ENCODE measurements at regions not wholly inside any gene's neighbourhood (a gene's known extent, or its start where the extent isn't known, plus 50 kb on each side); places are given as distances from the start of the nearest gene placed in this dataset.

- intact Hi-C loops (cut with DNase I), result no loop called here
- ATAC-seq (ENCODE audit: poor library complexity), result no peak
- no peak for DNase-seq
Measured at GRCh38 chr2:43055086-43055912, 171.1 kb downstream of the ZFP36L2 start.

GRCh38 chr2:43054367-43054766 lies 172.0 kb downstream of the ZFP36L2 start:
- ATAC-seq (ENCODE audit: poor library complexity), result no peak
- DNase-seq, result no peak
- intact Hi-C loops (cut with DNase I), result no loop called here

- DNase-seq (no peak), ATAC-seq (ENCODE audit: poor library complexity) (no peak)
- intact Hi-C loops (cut with DNase I), result no loop called here
Measured at GRCh38 chr2:43052944-43053306, 173.5 kb downstream of the ZFP36L2 start.

GRCh38 chr2:43052204-43052943 lies 174.0 kb downstream of the ZFP36L2 start:
- DNase-seq, result no peak
- no peak for ATAC-seq (ENCODE audit: poor library complexity)
- intact Hi-C loops (cut with DNase I), result no loop called here

- ATAC-seq (ENCODE audit: poor library complexity) (no peak), DNase-seq (no peak)
- intact Hi-C loops (cut with DNase I), result no loop called here
Measured at GRCh38 chr2:43051338-43051737, 175.1 kb downstream of the ZFP36L2 start.

GRCh38 chr2:43050866-43051265 lies 175.5 kb downstream of the ZFP36L2 start:
- ATAC-seq (ENCODE audit: poor library complexity) (no peak), DNase-seq (no peak)
- intact Hi-C loops (cut with DNase I), result no loop called here

- intact Hi-C loops (cut with DNase I), result no loop called here
- ATAC-seq (ENCODE audit: poor library complexity) (no peak), DNase-seq (no peak)
Measured at GRCh38 chr2:43049836-43050801, 176.3 kb downstream of the ZFP36L2 start.

- no peak for DNase-seq
- no peak for ATAC-seq (ENCODE audit: poor library complexity)
- intact Hi-C loops (cut with DNase I), result no loop called here
Measured at GRCh38 chr2:43047187-43047780, 179.1 kb downstream of the ZFP36L2 start.

GRCh38 chr2:43045866-43046265 lies 180.5 kb downstream of the ZFP36L2 start:
- no peak for ATAC-seq (ENCODE audit: poor library complexity)
- intact Hi-C loops (cut with DNase I), result no loop called here
- DNase-seq, result no peak

- intact Hi-C loops (cut with DNase I), result no loop called here
- ATAC-seq (ENCODE audit: poor library complexity) (no peak), DNase-seq (no peak)
Measured at GRCh38 chr2:43044093-43044681, 182.2 kb downstream of the ZFP36L2 start.

GRCh38 chr2:43043553-43043870 lies 182.9 kb downstream of the ZFP36L2 start:
- no peak for DNase-seq
- intact Hi-C loops (cut with DNase I), result no loop called here
- no peak for ATAC-seq (ENCODE audit: poor library complexity)

- DNase-seq, result no peak
- ATAC-seq (ENCODE audit: poor library complexity), result no peak
- intact Hi-C loops (cut with DNase I), result no loop called here
Measured at GRCh38 chr2:43041661-43042360, 184.6 kb downstream of the ZFP36L2 start.

GRCh38 chr2:43041173-43041591 lies 185.2 kb downstream of the ZFP36L2 start:
- ATAC-seq (ENCODE audit: poor library complexity) (no peak), DNase-seq (no peak)
- intact Hi-C loops (cut with DNase I), result no loop called here

GRCh38 chr2:43040084-43040854 lies 186.1 kb downstream of the ZFP36L2 start:
- ATAC-seq (ENCODE audit: poor library complexity), result no peak
- DNase-seq, result no peak
- intact Hi-C loops (cut with DNase I), result no loop called here

- intact Hi-C loops (cut with DNase I), result no loop called here
- ATAC-seq (ENCODE audit: poor library complexity) (no peak), DNase-seq (no peak)
Measured at GRCh38 chr2:43039376-43040080, 186.9 kb downstream of the ZFP36L2 start.

GRCh38 chr2:43038696-43039094 lies 187.7 kb downstream of the ZFP36L2 start:
- intact Hi-C loops (cut with DNase I), result no loop called here
- no peak for ATAC-seq (ENCODE audit: poor library complexity)
- DNase-seq, result no peak

Data from Right ventricle myocardium superior (tissue), 1 donor.